ENCODE measurements at regions not wholly inside any gene's neighbourhood (a gene's known extent, or its start where the extent isn't known, plus 50 kb on each side); places are given as distances from the start of the nearest gene placed in this dataset.

DNA sequence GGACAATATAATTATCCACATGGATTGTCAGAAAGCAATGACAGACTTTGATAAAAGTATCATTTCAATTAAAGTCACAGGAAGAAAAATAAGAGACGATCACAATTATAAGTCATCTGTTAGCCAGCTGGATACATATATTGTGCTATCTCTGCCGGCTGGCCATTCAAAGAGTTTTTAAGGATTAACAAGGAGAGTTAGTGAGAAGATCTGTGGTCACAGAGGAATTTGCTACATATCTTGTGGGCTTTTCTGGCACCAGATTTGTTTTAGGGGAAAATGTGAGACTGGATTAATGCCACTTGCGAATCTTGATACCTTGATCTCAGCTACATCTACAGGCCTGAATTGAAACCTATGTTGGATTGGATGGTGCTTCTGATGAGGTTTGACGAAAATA is 90.9 kb upstream of the MANSC4 start:
- TF ChIP-seq, protein P1, sequence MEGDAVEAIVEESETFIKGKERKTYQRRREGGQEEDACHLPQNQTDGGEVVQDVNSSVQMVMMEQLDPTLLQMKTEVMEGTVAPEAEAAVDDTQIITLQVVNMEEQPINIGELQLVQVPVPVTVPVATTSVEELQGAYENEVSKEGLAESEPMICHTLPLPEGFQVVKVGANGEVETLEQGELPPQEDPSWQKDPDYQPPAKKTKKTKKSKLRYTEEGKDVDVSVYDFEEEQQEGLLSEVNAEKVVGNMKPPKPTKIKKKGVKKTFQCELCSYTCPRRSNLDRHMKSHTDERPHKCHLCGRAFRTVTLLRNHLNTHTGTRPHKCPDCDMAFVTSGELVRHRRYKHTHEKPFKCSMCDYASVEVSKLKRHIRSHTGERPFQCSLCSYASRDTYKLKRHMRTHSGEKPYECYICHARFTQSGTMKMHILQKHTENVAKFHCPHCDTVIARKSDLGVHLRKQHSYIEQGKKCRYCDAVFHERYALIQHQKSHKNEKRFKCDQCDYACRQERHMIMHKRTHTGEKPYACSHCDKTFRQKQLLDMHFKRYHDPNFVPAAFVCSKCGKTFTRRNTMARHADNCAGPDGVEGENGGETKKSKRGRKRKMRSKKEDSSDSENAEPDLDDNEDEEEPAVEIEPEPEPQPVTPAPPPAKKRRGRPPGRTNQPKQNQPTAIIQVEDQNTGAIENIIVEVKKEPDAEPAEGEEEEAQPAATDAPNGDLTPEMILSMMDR (IDR thresholded peaks at IDR 0.05; ENCODE audit: insufficient read depth, low read depth, low read length), result no peak
- Histone ChIP-seq H3K4me3 (ENCODE audit: low read depth, low read length) (no peak overlapping the region), H3K27me3 (ENCODE audit: control insufficient read depth, insufficient read depth, low read length) (no peaks in the 10 kb centered on the region), H3K36me3 (ENCODE audit: control insufficient read depth, insufficient read depth, low read length) (no peaks in the 10 kb centered on the region)
- CTCF ChIA-PET, result no interaction called here
- POLR2A ChIA-PET, result no interaction called here
- no peak for DNase-seq (ENCODE audit: low read depth)

DNA sequence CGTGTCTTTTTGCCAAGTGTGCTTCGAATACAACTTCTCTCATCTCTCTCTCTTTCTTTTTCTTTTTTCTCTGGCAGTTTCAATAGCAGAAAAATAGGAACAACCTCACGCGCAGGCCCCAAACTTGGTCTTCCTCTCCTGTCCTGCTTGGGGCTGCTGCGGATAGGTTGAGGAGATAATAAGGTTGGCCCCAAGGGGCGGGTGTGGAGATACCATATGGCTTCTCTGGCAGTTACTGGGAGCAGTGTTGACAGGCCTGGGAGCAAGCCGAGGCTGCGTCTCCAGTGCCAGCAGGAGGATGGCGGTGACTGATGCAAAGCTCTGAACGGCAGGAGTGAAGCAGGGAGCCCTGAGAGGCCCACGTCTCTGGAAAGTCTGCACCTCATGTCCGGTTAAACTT is 89.5 kb upstream of the MANSC4 start:
- no peaks in the 10 kb centered on the region for H3K36me3 ChIP-seq (ENCODE audit: control insufficient read depth, insufficient read depth, low read length)
- TF ChIP-seq, protein P1 (IDR thresholded peaks at IDR 0.05; ENCODE audit: insufficient read depth, low read depth, low read length), result no peak
- POLR2A ChIA-PET, result no interaction called here
- CTCF ChIA-PET, result interaction anchor here (0.9 to 1.5 kb wide), 2 partner anchors 48 to 71 kb away, joined by 4 to 6 read pairs; no protein-coding TSS in a partner anchor
- no peaks in the 10 kb centered on the region for H3K27me3 ChIP-seq (ENCODE audit: control insufficient read depth, insufficient read depth, low read length)
- no peak for DNase-seq (ENCODE audit: low read depth)
- no peak overlapping the region for H3K4me3 ChIP-seq (ENCODE audit: low read depth, low read length)

DNA sequence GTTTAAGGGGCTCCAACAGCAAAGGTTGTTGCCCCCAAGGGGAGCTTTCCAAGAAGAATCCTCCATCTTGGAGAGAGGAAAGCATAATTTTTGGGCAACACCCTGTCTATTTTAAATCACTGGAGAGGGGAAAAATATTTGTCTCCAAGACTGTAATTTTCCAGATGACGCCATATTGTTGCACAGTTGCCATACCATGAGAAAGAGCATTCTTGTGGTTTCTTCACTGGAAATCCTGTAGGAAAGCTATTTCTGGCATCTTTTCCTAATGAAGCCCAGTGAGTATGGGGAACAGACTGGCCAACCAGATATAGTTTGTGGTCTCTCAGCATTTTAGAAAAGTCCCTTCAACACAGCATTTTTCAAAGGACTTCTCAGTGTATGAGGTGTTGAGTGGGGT is 88.1 kb upstream of the MANSC4 start:
- H3K27me3 ChIP-seq (ENCODE audit: control insufficient read depth, insufficient read depth, low read length), result no peaks in the 10 kb centered on the region
- TF ChIP-seq, protein P1 (IDR thresholded peaks at IDR 0.05; ENCODE audit: insufficient read depth, low read depth, low read length), result no peak
- ChIA-PET POLR2A (no interaction called here), CTCF (interaction anchor here (1.5 kb wide), 1 partner anchor 47 kb away, joined by 4 read pairs; no protein-coding TSS in a partner anchor)
- no peaks in the 10 kb centered on the region for H3K36me3 ChIP-seq (ENCODE audit: control insufficient read depth, insufficient read depth, low read length)
- no peak overlapping the region for H3K4me3 ChIP-seq (ENCODE audit: low read depth, low read length)
- DNase-seq (ENCODE audit: low read depth), result peak; percentile 42

DNA sequence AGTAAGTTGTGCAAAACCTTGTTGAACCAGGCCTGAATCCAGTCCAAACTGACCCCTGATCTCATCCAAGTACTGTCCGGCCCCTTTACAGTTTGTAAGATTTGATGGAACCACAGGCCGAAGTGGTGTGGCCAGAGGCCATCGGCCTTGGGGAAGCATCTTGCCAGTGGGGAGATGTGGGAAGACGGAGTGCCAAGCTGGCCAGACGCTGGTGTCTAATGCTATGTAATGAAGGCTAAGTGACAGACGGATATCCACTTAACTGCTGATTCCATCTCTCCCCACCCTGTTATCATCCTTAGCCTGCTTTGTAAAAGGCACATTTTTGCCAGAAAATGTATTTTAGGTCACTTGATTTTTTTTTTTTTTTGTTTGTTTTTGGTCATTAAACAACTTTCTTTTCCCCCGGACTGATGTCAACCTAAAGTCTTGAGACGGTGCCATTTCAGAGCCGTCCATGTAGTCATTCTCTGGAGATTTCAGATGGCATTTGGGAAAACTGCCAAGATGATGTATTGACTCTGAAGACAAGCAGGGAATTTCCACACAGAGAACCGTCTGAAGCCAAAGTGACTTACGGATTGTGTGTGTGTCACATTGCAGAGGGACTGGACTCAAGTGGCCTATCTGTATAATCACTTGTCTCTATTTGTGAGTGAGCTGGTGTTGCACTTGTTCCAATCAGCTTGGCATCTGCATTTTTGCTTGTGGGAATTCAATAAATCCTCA is 86.5 kb upstream of the MANSC4 start:
- TF ChIP-seq, protein P1 (IDR thresholded peaks at IDR 0.05; ENCODE audit: insufficient read depth, low read depth, low read length), result no peak
- no peak overlapping the region for H3K4me3 ChIP-seq (ENCODE audit: low read depth, low read length)
- POLR2A ChIA-PET, result no interaction called here
- no peak for DNase-seq (ENCODE audit: low read depth)
- H3K27me3 ChIP-seq (ENCODE audit: control insufficient read depth, insufficient read depth, low read length), result no peaks in the 10 kb centered on the region
- H3K36me3 ChIP-seq (ENCODE audit: control insufficient read depth, insufficient read depth, low read length), result no peaks in the 10 kb centered on the region
- CTCF ChIA-PET, result interaction anchor here (0.6 to 1.2 kb wide), 3 partner anchors 29 to 74 kb away, joined by 3 to 6 read pairs (median 3); no protein-coding TSS in a partner anchor

DNA sequence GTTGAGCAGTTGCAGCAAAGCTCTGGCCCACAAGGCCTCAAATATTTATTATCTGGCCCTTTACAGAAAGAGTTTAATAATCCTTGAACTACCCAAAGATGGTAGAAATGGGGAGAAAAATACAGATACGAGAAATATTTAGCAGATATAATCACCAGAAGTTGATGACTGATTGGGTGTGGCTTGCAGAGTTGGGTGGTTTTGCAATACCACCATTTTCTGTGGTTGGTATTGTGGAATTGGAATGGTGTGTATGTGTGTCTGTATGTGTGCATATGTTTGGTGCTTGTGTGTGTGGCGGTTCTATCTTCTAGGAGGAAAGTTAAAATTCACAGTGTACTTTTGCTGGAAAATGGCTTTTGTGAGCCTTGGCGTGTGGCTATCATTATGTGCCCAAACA is 85.4 kb upstream of the MANSC4 start:
- ChIA-PET CTCF (no interaction called here), POLR2A (no interaction called here)
- TF ChIP-seq, protein P1 (IDR thresholded peaks at IDR 0.05; ENCODE audit: insufficient read depth, low read depth, low read length), result no peak
- DNase-seq (ENCODE audit: low read depth), result peak; percentile 39
- H3K4me3 ChIP-seq (ENCODE audit: low read depth, low read length), result no peak overlapping the region
- H3K36me3 ChIP-seq (ENCODE audit: control insufficient read depth, insufficient read depth, low read length), result no peaks in the 10 kb centered on the region
- H3K27me3 ChIP-seq (ENCODE audit: control insufficient read depth, insufficient read depth, low read length), result no peaks in the 10 kb centered on the region

Data from BJ (cell line).